Muscle layer of colon (tissue), 2 donors: ENCODE measurements at regions not wholly inside any gene's neighbourhood (a gene's known extent, or its start where the extent isn't known, plus 50 kb on each side); places are given as distances from the start of the nearest gene placed in this dataset.

ENCODE experiments used
- H3K27ac ChIP-seq: one replicate; pipeline ENCODE4 v1.7.0; 2013; ENCODE audit warnings: low read depth, mild to moderate bottlenecking, low read length, moderate library complexity
- H3K27me3 ChIP-seq, 2 donors: one replicate each; pipeline ENCODE4 v1.7.0; 2013; ENCODE audit warnings: low read length in 2 of 2, mild to moderate bottlenecking in 2 of 2; ENCODE audit not compliant: insufficient read depth in 2 of 2, control insufficient read depth in 1 of 2
- H3K36me3 ChIP-seq: one replicate; pipeline ENCODE4 v1.7.0; 2013; ENCODE audit warnings: mild to moderate bottlenecking, low read length; ENCODE audit not compliant: insufficient read depth
- H3K4me1 ChIP-seq: one replicate; pipeline ENCODE4 v1.7.0; 2013; ENCODE audit warnings: mild to moderate bottlenecking, low read length; ENCODE audit not compliant: insufficient read depth
- H3K4me3 ChIP-seq, 2 donors: one replicate each; pipeline ENCODE4 v1.7.0; 2013; ENCODE audit warnings: low read length in 2 of 2, low read depth in 1 of 2, mild to moderate bottlenecking in 1 of 2, moderate library complexity in 1 of 2
- H3K9ac ChIP-seq: one replicate; pipeline ENCODE4 v1.7.0; 2013; ENCODE audit warnings: low read length
- H3K9me3 ChIP-seq: one replicate; pipeline ENCODE4 v1.7.0; 2013; ENCODE audit warnings: mild to moderate bottlenecking, low read length
- donor health status: abdominal sarcoma.
- donor health status: Adenocarcinoma of cecum.

DNA sequence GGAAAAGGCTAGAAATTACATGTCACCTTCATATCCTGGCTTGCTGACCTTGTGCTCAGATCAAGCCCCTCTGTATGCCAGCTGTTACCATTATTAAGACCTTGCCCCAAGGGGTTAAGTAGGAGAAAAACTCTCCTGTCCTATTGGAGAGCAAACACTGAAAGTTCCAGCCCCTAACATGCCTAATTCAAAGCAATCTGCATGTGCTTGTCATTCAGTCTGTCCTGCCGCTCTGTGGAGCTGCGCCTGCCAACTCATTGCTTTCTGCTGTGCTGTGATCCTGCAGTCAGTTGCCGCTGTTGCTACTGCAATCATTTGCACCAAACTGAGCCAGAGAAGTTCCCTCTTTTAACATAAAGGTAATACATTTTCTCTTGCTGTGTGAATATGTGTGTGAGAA, 113.4 kb downstream of the DISP1 start:
- no peaks in the 10 kb centered on the region for H3K36me3 ChIP-seq
- peak overlapping the region; percentile 43 for H3K9ac ChIP-seq
- peaks cover 60% of the 10 kb centered on the region for H3K4me1 ChIP-seq
- no peaks in the 10 kb centered on the region for H3K9me3 ChIP-seq
- no peaks in the 10 kb centered on the region for H3K27me3 ChIP-seq
- H3K27ac ChIP-seq, result peak overlapping the region; percentile 2
- peak overlapping the region; percentile 20 to 58 for H3K4me3 ChIP-seq

DNA sequence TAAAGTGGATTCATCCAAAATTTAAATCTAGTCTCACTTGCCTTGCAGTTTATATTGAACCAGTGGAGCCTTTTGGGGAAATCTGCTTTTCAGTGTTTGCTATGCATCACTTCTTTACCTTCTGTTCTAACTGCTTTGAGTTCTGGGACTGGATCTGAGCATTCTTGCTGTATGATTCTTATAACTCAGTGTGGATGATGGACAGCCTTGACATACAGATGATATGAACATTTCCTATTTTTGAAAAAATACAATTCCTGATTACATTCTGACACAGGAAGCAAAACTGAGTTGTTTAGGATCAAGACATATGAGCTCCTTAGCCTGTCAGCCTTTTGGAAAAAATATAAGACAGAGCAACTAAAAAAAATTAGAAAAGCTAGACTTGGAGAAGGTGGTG, 115.2 kb downstream of the DISP1 start:
- no peak overlapping the region for H3K4me3 ChIP-seq
- H3K27me3 ChIP-seq, result no peaks in the 10 kb centered on the region

DNA sequence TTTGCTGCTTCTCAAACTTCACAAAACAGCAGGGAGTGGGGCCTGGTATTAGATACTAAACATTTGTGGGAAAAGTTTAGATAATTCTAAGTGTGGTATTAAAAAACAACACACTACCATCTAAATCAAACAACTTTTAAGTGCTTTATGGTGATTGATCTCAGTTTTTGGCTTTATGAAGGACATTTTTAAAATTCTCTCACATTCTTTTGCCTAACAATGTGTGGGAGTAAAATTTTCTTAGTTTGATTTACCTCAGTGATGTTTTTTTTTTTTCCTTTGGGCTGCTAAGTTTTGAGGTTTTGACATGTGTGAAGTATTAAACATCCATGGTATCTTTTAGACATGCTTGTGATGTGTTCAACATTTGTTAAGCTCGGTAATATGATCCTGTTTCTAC, 116.2 kb downstream of the DISP1 start:
- Histone ChIP-seq H3K4me3 (no peak overlapping the region), H3K27ac (peak overlapping the region; percentile 68), H3K9me3 (no peaks in the 10 kb centered on the region), H3K27me3 (no peaks in the 10 kb centered on the region), H3K4me1 (peaks cover 59% of the 10 kb centered on the region), H3K9ac (no peak overlapping the region), H3K36me3 (no peaks in the 10 kb centered on the region)

More for the DNA sequence above, 115.2 kb downstream of the DISP1 start:
- Histone ChIP-seq H3K27ac (no peak overlapping the region), H3K9ac (no peak overlapping the region), H3K36me3 (no peaks in the 10 kb centered on the region), H3K9me3 (no peaks in the 10 kb centered on the region), H3K4me1 (peaks cover 51% of the 10 kb centered on the region)

DNA sequence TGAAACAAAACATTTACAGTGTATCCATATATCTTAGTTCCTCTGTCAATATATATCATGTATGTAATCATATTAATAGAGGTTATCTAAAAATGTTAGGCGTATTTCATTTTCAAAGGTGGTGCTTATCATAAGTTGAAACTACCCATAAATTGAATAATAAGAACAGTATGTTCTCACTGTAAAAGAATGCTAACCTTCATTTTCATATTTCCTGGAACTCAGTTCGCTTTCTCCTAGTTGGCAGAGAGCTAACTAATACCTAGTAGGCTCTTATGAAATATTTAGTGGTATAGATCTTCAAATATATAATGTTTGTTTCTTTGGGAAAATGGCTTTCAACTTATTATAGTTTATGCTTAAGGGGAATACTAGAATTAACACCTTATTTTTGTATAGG, 118.4 kb downstream of the DISP1 start:
- Histone ChIP-seq H3K4me1 (peaks cover 40% of the 10 kb centered on the region), H3K9me3 (no peaks in the 10 kb centered on the region), H3K36me3 (no peaks in the 10 kb centered on the region), H3K4me3 (no peak overlapping the region), H3K27ac (no peak overlapping the region), H3K9ac (no peak overlapping the region), H3K27me3 (no peaks in the 10 kb centered on the region)

DNA sequence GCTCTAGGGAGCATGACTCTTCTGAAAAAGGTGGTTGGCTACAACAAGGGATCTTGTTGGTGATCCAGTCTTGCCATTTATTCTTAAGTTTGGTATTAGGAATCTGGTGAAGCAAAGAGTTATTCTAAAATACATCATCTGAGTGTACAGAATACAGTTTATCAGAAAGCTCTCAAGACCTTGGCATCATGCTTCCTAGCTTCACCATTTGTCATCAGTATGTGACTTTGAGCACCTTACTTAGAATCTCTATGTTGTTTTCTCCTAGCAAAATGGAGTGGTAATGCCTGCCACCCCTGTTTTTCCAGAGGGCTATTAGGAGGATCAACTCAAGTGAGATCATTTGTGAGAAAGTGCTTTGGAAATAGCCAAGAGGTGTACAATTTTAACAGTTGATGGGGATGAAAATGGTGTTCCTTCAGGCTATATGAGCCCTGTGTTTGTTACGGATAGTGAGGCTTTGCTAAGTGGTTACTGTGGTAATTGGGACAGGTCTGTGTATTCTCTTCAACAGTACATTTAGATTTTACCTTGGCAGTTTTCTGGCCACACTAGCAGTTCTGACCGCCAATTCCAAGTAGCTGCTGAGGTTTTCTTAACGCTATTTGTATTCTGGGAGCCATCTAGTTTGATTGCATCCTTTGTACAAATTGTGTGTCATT, 120.5 kb downstream of the DISP1 start:
- peak overlapping the region; percentile 67 for H3K27ac ChIP-seq
- no peaks in the 10 kb centered on the region for H3K27me3 ChIP-seq
- no peaks in the 10 kb centered on the region for H3K9me3 ChIP-seq
- H3K4me1 ChIP-seq, result peaks cover 36% of the 10 kb centered on the region
- no peaks in the 10 kb centered on the region for H3K36me3 ChIP-seq
- H3K4me3 ChIP-seq, result no peak overlapping the region
- no peak overlapping the region for H3K9ac ChIP-seq

DNA sequence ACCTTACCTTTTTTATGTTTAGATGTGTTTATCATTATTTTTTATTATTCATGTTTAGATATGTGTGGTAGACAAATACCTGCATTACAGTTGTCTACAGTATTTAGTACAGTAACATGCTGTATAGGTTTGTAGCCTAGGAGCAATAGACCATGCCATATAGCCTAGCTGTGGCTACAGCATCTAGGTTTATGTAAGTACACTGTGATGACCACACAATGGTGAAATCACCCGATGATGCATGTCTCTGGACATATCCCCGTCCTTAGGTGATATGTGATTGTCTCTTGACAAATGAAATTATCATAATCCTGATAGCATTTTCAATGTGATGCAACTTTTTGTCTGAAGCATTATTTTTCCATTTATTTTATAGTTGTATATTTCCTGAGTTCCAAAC, 121.2 kb downstream of the DISP1 start:
- peak overlapping the region; percentile 67 for H3K27ac ChIP-seq
- peaks cover 36% of the 10 kb centered on the region for H3K4me1 ChIP-seq

DNA sequence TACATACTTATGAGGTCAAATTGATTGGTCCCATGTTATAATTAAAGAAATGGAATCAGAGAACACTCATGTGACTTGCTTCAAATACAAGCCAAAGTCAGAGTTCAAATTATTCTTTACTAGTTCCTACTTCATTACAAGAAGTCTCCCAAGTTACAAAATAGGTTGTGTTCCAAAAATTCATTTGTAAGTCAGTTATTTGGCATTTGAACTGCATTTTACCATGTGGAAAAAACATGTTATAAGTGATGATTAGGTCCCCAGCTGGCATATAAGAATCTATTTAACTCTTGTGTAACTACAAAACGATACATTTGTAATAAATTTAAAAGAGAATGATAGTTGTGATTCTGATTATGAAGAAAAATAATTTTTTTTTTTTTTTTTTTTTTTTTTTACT, 124.1 kb downstream of the DISP1 start:
- Histone ChIP-seq H3K27me3 (no peaks in the 10 kb centered on the region), H3K9me3 (no peaks in the 10 kb centered on the region), H3K36me3 (peaks cover 5% of the 10 kb centered on the region), H3K27ac (no peak overlapping the region), H3K4me1 (peaks cover 30% of the 10 kb centered on the region), H3K4me3 (no peak overlapping the region), H3K9ac (no peak overlapping the region)

More for the DNA sequence above, 121.2 kb downstream of the DISP1 start:
- H3K9ac ChIP-seq, result no peak overlapping the region
- H3K4me3 ChIP-seq, result no peak overlapping the region
- no peaks in the 10 kb centered on the region for H3K9me3 ChIP-seq
- no peaks in the 10 kb centered on the region for H3K36me3 ChIP-seq
- H3K27me3 ChIP-seq, result no peaks in the 10 kb centered on the region

DNA sequence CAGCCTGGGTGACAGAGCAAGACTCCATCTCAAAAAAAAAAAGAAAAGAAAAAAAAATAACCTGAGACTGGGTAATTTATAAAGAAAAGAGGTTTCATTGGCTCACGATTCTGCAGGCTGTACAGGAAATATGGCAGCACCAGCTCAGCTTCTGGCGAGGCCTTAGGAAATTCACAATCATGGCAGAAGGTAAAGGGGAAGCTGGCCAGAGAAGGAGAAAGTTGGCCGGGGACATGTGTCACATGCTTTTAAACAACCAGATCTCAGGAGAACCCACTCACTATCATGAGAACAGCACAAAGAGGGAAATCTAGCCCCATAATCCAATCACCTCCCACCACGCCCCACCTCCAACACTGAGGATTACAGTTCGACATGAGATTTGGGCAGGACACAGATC, 125.3 kb downstream of the DISP1 start:
- no peak overlapping the region for H3K4me3 ChIP-seq
- no peaks in the 10 kb centered on the region for H3K9me3 ChIP-seq
- H3K27ac ChIP-seq, result no peak overlapping the region
- peaks cover 24% of the 10 kb centered on the region for H3K4me1 ChIP-seq
- no peak overlapping the region for H3K9ac ChIP-seq
- H3K36me3 ChIP-seq, result peaks cover 5% of the 10 kb centered on the region
- no peaks in the 10 kb centered on the region for H3K27me3 ChIP-seq

DNA sequence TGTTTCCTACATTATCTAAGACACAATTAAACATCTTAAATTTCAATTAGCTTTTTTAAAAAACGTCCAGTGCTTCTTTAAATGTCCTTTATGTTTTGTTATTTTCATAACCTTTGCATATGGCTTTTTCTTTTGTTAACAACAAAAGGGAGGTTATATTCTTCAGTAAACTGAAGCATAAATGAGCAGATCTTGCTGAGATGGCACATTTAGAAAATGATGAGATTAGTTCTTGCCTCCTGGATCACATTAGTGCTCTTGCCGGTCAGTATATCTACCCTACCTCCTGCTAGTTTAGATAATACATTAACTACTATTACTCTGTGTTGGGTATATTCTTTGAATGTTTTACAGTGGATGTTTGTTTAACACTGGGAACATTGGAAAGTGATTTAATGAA, 126.1 kb downstream of the DISP1 start:
- Histone ChIP-seq H3K4me1 (peaks cover 16% of the 10 kb centered on the region), H3K4me3 (no peak overlapping the region), H3K27ac (no peak overlapping the region), H3K9me3 (no peaks in the 10 kb centered on the region), H3K27me3 (no peaks in the 10 kb centered on the region), H3K9ac (no peak overlapping the region), H3K36me3 (peaks cover 5% of the 10 kb centered on the region)

DNA sequence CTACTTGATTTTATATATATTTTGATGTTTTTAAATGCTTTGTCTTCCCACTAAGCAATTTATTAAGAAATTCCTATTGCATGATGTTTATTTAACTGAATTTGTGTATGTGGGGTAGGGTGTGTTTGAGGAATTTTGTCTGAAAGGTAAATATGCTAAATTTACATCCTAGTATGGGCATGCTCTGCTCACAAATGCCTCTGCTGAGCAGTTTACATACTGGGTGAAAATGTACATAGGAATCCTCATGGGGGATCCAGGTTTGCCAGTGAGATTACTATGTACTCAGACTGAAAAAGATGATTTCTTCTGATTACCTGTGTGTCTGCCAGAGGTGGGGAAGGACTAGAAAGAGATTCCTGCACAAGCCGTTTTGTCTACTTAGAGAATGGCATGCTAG, 126.6 kb downstream of the DISP1 start:
- Histone ChIP-seq H3K27me3 (no peaks in the 10 kb centered on the region), H3K9me3 (no peaks in the 10 kb centered on the region), H3K36me3 (peaks cover 5% of the 10 kb centered on the region), H3K9ac (no peak overlapping the region), H3K4me3 (no peak overlapping the region), H3K4me1 (peaks cover 14% of the 10 kb centered on the region), H3K27ac (no peak overlapping the region)

DNA sequence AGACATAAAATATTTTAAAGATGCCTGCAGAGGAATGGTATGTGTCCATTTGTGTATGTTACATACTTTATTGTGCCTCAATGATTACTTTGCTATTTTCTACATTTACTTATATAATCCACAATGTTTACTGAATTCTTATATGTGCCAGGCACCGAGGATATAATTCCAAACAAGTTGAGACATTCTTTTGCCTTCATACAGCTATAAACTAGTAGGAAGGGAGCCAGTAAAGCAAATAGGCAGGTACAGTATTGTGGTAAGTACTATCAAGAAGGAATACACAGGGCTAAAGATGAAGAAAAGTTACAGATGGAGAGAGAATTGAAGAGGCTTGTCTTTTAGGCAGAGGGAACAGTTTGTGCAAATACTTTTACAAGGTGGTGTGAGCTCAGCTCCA, 131.6 kb downstream of the DISP1 start:
- Histone ChIP-seq H3K9ac (no peak overlapping the region), H3K36me3 (peaks cover 9% of the 10 kb centered on the region)

DNA sequence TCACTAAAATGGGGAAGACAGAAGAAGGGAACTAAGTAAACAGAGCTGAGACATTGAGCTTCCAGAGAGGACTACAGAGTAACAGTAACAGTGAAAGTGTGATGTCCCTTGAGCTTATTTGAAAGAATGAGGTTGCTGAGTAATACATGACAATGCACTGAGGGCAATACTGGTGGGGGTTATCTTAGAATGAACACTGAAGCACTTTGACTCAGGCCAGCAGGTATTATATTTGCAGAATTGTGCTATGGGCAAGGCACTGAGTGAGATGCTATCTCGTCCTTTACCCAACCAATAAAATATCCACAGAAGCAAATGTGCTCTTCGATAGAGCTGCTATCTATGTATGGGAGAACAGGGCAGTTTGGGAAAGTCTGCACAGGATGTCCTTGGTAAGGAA, 133.2 kb downstream of the DISP1 start:
- peaks cover 2% of the 10 kb centered on the region for H3K4me1 ChIP-seq
- no peak overlapping the region for H3K27ac ChIP-seq
- no peak overlapping the region for H3K4me3 ChIP-seq
- H3K27me3 ChIP-seq, result no peaks in the 10 kb centered on the region
- no peak overlapping the region for H3K9ac ChIP-seq
- peaks cover 4% of the 10 kb centered on the region for H3K36me3 ChIP-seq
- H3K9me3 ChIP-seq, result no peaks in the 10 kb centered on the region

More for the DNA sequence above, 131.6 kb downstream of the DISP1 start:
- no peak overlapping the region for H3K27ac ChIP-seq
- no peak overlapping the region for H3K4me3 ChIP-seq
- no peaks in the 10 kb centered on the region for H3K9me3 ChIP-seq
- H3K27me3 ChIP-seq, result no peaks in the 10 kb centered on the region
- peaks cover 2% of the 10 kb centered on the region for H3K4me1 ChIP-seq
